Stimulated activated naive CD8-positive, alpha-beta T cell treated with anti-CD3 and anti-CD28 coated beads, Interleukin-15, amount 100 ng/mL, for 72 hours (primary cell): ENCODE measurements at regions not wholly inside any gene's neighbourhood (a gene's known extent, or its start where the extent isn't known, plus 50 kb on each side); places are given as distances from the start of the nearest gene placed in this dataset.
"Not testable (repeated sequence)": the region's sequence is repeated elsewhere in the genome, so short reads cannot be mapped to it uniquely, and the experiment has no call there.

Source experiments
- ATAC-seq: fragments of 150-1000 bp; cut with Tn5 transposase; 2 replicates; pipeline ENCODE4 v1.10.0; 2021; ENCODE audit warnings: mild to moderate bottlenecking, moderate library complexity
- DNase-seq, 2 donors: peaks; one replicate each; pipeline ENCODE4 v3.0.0; 2021 to 2022
- H3K27ac Mint-ChIP-seq, 2 donors: one replicate each; pipeline ENCODE4 v1.8.0; 2022; ENCODE audit warnings: mild to moderate bottlenecking in 2 of 2, mixed read lengths in 2 of 2, moderate library complexity in 2 of 2
- H3K27me3 Mint-ChIP-seq: one replicate; pipeline ENCODE4 v1.8.0; 2022; ENCODE audit warnings: mixed read lengths
- H3K4me1 Mint-ChIP-seq: one replicate; pipeline ENCODE4 v1.8.0; 2022; ENCODE audit warnings: mild to moderate bottlenecking, mixed read lengths
- H3K4me3 Mint-ChIP-seq, 2 donors: one replicate each; pipeline ENCODE4 v1.8.0; 2022; ENCODE audit warnings: mild to moderate bottlenecking in 2 of 2, mixed read lengths in 2 of 2, moderate library complexity in 1 of 2
- H3K9me3 Mint-ChIP-seq, 2 donors: one replicate each; pipeline ENCODE4 v1.8.0; 2022; ENCODE audit warnings: mixed read lengths in 2 of 2

DNA sequence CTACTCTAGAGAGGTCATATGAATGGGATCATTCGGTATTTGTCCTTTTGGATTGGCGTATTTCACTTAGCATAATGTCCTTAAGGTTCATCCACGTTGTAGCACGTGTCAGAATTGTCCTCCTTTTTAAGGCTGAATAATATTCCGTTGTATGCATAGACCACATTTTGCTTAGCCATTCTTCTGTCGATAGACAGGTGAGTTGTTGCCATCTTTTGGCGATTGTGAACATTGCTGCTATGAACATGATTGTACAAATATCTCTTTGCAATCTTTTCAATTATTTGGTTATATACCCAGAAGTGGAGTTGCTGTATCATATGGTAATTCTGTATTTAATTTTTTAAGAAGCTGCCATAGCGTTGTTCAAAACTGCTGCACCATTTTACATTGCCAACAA is 52.4 kb upstream of the GOLGA8J start:
- Mint-ChIP-seq H3K4me3 (no peak overlapping the region), H3K4me1 (no peaks in the 10 kb centered on the region), H3K27me3 (peaks cover 27% of the 10 kb centered on the region), H3K9me3 (peaks cover 0 to 11% of the 10 kb centered on the region in 2 donors), H3K27ac (no peak overlapping the region)
- DNase-seq (no peak), ATAC-seq (no peak)

DNA sequence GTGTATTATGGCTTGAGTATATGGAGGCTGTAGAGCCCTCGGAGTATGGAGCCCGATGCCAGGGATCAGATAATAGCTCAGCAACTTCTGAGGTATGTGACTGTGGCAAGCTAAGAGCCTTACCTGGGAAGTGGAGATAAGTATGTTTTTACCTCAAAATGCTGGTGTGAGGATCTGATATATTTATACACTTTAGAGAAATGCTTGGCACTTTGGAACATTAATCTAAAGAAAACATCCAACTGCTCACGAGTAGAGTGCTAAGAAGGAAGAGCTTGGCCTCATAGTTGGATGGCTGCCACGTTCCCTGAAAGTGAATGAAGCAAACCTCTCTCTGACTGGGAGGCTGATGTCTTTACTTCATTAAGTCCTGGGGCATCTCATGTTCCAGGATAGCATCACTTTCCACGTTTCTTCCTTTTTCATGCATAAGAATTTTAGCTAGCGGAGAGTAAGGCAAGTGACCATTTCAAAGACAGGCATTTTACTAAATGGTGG is 58.9 kb upstream of the GOLGA8J start:
- Mint-ChIP-seq H3K4me1 (no peaks in the 10 kb centered on the region), H3K27ac (no peak overlapping the region), H3K27me3 (peaks cover 56% of the 10 kb centered on the region), H3K4me3 (no peak overlapping the region), H3K9me3 (no peaks in the 10 kb centered on the region)
- DNase-seq (no peak), ATAC-seq (no peak)

DNA sequence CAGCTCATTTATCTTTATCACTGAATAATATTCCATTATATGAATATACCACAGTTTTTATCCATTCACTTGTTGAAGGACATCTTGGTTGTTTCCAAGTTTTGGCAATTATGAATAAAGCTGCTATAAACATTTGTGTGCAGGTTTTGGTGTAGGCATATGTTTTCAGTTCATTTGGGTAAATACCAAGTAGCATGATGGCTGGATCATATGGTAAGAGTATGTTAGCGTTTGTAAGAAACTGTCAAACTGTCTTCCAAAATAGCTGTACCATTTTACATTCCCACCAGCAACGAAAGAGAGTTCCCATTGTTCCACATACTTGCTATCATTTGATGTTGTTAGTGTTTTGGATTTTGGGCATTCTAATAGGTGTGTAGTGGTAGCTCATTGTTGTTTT is 72.0 kb upstream of the GOLGA8J start:
- ATAC-seq (no peak), DNase-seq (no peak)
- peaks cover 24% of the 10 kb centered on the region for H3K27me3 Mint-ChIP-seq
- no peak overlapping the region for H3K27ac Mint-ChIP-seq
- no peaks in the 10 kb centered on the region for H3K9me3 Mint-ChIP-seq
- H3K4me1 Mint-ChIP-seq = no peaks in the 10 kb centered on the region
- no peak overlapping the region for H3K4me3 Mint-ChIP-seq

DNA sequence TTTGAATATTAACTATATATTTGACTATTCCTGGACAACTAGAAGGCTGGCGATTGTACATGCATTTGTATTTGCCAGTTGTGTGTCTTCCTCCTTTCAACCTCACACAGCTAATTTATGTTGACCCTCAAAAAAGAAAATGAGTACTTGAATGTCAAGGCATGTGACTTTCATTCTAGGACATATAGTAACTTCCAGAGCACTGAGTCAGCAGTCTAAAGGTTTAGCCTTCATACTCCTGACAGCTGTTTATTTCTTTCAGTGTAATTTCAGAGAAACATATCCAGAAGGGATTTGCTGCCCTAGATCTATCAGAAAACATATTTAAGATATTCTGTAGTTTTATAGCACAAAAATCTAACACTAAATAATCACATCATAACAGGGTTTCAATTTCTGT is 74.6 kb upstream of the GOLGA8J start:
- H3K27me3 Mint-ChIP-seq = peaks cover 11% of the 10 kb centered on the region
- no peaks in the 10 kb centered on the region for H3K9me3 Mint-ChIP-seq
- H3K4me3 Mint-ChIP-seq = no peak overlapping the region
- no peaks in the 10 kb centered on the region for H3K4me1 Mint-ChIP-seq
- no peak overlapping the region for H3K27ac Mint-ChIP-seq
- no peak for ATAC-seq
- DNase-seq = no peak

DNA sequence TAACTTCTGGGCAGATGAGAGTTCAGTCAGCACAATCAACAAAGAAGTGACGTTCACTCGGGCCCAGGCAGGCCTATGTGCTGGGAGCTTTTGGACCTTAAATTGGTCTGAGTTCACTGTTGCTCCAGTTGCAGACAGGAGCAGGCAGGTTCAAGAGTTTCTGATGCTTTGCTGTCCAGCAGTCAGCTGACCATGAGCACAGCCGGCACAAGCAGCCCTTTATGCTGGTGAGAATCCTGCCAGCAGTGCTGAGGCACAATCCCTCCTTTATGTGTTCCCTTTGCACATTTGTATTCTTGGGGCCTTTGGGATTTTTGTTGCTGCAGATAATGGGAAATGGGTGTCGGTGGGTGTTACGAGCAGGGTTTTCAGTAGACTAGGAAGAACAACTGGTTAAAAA is 81.2 kb upstream of the GOLGA8J start:
- no peak overlapping the region for H3K4me3 Mint-ChIP-seq

DNA sequence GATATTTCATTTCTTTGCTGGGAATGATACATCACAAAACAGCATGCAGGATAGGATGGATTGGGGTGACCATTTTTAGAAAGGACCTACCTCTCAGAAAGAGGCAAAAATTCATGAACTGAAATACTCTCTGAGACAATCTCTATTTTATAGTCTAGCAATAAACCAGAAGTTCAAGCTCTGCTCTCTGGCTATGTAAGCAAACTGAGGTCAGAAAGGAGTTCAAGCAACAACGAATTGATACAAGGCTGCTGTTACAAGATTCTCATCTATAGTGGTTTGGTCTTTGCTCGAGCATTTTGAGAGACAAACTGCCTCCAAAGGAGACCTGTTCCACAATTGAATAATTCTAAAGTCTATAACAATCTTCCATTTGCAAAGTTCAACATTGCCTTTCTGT is 84.7 kb upstream of the GOLGA8J start:
- Mint-ChIP-seq H3K27me3 (no peaks in the 10 kb centered on the region), H3K9me3 (no peaks in the 10 kb centered on the region), H3K4me1 (no peaks in the 10 kb centered on the region), H3K27ac (no peak overlapping the region), H3K4me3 (no peak overlapping the region)
- ATAC-seq (no peak), DNase-seq (no peak)

More for the DNA sequence above, 81.2 kb upstream of the GOLGA8J start:
- Mint-ChIP-seq H3K9me3 (no peaks in the 10 kb centered on the region), H3K4me1 (no peaks in the 10 kb centered on the region), H3K27me3 (peaks cover 7% of the 10 kb centered on the region), H3K27ac (no peak overlapping the region)
- DNase-seq (no peak), ATAC-seq (no peak)

DNA sequence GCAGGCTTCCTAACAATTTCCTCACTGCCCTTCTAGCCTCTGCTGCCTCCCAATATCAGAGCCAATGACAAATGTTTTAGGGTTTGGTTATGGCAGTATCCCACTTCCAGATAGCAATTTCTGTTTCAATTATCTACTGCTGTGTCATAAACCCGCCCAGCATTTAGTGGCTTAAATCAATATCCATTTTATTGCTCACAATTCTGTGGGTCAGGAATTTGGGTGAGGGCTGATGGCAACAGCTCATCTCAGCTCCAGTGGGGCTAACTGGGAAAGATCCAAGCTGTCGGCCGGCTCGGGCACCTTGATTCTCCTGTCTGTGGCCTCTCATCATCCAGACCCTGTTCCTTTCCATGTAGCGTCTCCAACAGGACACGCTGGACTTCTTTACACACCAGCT is 85.3 kb upstream of the GOLGA8J start:
- no peaks in the 10 kb centered on the region for H3K4me1 Mint-ChIP-seq
- H3K27ac Mint-ChIP-seq = no peak overlapping the region
- no peak for ATAC-seq
- no peak overlapping the region for H3K4me3 Mint-ChIP-seq
- H3K9me3 Mint-ChIP-seq = no peaks in the 10 kb centered on the region
- H3K27me3 Mint-ChIP-seq = no peaks in the 10 kb centered on the region
- no peak for DNase-seq

DNA sequence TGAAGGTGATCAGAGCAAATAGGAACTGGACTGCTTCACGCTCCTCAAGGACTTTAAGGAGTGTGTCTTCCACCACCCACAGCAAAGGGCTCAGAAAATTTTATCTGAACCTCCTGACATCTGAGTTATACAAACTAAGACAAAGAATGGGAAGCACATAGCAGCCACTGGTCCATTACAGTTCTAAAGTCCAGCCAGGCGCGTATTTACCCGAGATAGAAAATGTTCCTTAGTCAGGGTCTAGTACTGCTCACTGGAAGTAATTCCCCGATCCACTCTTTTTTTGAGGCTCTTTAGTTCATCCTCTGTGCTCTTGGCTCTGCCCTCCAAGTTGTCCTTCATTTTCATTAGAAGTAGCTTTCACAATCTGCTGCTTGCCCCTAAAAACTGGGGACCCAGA is 88.5 kb upstream of the GOLGA8J start:
- no peak overlapping the region for H3K4me3 Mint-ChIP-seq
- no peak for ATAC-seq

DNA sequence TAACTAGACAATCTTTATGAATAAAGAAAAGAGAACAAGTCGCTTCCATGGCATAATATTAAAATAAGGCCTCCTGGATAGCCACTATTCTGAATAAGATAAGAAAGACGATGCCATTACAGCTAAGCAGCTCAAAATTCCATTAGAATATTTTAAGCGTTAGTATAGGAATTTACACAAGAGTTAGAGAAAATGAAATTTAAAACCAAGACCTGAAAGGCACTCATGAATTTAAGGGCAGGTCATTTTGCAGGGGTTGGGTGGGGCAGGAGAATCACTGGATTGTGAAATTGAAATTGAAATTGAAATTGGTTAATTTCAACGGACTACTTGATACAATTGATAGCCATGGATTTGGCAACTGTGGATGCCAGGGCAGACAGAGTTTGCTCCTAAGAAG is 91.8 kb upstream of the GOLGA8J start:
- DNase-seq = no peak
- Mint-ChIP-seq H3K9me3 (no peaks in the 10 kb centered on the region), H3K4me3 (no peak overlapping the region), H3K27ac (no peak overlapping the region), H3K27me3 (peaks cover 34% of the 10 kb centered on the region), H3K4me1 (no peaks in the 10 kb centered on the region)
- no peak for ATAC-seq

More for the DNA sequence above, 88.5 kb upstream of the GOLGA8J start:
- Mint-ChIP-seq H3K9me3 (no peaks in the 10 kb centered on the region), H3K27ac (no peak overlapping the region), H3K4me1 (no peaks in the 10 kb centered on the region), H3K27me3 (peaks cover 7% of the 10 kb centered on the region)
- no peak for DNase-seq

DNA sequence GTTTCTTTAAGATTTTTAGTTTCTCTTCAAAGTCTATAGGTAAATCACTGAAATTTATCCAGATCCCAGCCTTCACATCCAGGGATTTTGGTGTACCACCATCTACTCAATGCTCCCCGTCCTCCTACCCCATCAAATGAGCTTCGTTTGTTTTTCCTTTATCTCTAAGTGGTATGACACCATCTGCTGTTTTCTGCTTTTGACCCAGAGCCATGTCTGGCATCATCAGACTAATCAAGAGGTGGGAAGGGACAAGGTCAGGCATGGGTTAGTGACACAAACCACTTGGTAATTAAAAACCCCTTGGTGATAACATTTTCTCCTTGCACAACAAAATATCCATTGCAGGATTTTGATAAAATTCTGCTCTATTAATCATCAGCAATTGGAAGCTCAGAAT is 92.7 kb upstream of the GOLGA8J start:
- ATAC-seq = no peak
- Mint-ChIP-seq H3K4me3 (no peak overlapping the region), H3K9me3 (no peaks in the 10 kb centered on the region), H3K27me3 (peaks cover 39% of the 10 kb centered on the region), H3K27ac (no peak overlapping the region), H3K4me1 (no peaks in the 10 kb centered on the region)
- no peak for DNase-seq

DNA sequence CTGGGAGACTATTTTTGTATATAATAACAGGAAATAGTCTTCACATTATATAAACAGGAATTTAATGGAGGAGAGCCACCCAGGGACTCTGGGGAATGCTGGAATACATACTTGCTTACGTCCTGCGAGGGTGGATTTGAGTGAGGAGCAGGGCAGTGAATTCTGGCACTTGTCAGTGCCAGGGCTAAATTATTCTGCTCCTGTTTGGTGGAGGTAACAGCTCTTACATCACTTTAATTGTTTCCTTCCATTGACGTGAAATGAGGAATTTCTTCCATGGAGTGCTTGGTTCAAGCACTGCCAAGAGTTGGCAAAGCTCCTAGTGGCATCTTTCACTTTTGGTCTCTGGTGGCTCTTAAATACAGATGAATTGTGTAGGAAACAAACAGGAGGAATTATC is 94.1 kb upstream of the GOLGA8J start:
- no peaks in the 10 kb centered on the region for H3K9me3 Mint-ChIP-seq
- DNase-seq (no peak), ATAC-seq (no peak)
- no peak overlapping the region for H3K27ac Mint-ChIP-seq
- no peaks in the 10 kb centered on the region for H3K4me1 Mint-ChIP-seq
- H3K4me3 Mint-ChIP-seq = no peak overlapping the region
- H3K27me3 Mint-ChIP-seq = peaks cover 39% of the 10 kb centered on the region

DNA sequence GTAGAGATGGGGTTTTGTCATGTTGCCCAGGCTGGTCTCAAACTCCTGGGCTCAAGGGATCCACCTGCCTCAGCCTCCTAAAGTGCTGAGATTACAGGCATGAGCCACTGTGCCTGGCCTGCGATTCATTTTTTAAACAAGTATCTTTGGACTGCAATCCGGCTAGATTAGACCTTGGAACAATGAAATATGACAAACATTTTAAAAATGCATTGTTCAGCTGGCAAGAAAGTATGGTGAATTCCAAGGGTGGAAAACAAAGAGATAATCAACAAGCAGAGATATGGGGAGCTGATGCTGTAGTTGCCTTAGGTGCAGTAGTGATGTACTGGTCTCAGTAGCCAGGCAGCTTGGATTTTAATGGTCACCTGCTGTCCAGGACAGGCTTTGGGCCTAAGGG is 95.8 kb upstream of the GOLGA8J start:
- ATAC-seq (no peak), DNase-seq (no peak)
- H3K27ac Mint-ChIP-seq = peak overlapping the region in 1 of 2 donors; percentile 59
- no peaks in the 10 kb centered on the region for H3K4me1 Mint-ChIP-seq
- no peak overlapping the region for H3K4me3 Mint-ChIP-seq
- no peaks in the 10 kb centered on the region for H3K9me3 Mint-ChIP-seq
- peaks cover 39% of the 10 kb centered on the region for H3K27me3 Mint-ChIP-seq

DNA sequence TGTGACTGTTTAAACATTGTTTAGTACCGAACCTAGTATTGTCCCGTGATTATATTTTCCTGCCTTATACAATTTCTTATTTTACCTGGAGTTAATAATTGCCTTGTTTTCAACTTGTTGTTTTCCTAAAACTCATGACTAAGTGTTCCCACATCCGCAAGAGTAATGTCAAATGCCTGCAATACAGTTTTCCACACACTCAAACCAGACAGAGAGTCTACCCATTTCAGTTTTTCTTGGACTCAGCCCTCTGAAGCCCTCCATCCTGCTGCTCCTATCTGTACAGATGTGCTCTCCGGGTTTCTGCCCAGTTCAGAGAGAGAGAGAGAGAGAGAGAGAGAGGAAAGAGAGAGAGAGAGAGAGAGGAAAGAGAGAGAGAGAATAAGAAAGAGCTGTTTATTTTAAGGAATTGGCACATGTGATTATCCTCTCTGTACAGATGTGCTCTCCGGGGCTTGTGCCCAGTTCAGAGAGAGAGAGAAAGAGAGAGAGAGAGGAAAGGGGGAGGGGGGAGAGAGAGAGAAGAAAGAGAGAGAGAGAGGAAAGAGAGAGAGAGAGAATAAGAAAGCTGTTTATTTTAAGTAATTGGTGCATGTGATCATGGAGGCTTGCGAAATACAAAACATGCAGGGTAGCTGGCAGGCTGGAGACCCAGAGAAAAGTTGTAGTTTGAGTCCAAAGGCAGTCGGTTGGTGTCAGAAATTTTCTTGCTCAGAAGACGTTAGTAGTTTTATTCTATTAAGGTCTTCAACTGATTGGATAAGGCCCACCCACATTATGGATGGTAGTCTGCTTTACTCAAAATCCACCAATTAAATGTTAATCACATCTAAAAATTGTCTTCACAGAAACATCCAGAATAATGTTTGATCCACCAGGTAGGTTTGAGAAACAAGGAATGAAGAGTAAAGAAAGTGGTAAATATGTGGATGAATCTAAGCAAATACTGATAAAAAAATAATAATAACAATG is 104.1 kb upstream of the GOLGA8J start:
- peaks cover 21% of the 10 kb centered on the region for H3K27me3 Mint-ChIP-seq
- no peaks in the 10 kb centered on the region for H3K4me1 Mint-ChIP-seq
- H3K4me3 Mint-ChIP-seq = no peak overlapping the region
- ATAC-seq = no peak
- no peak for DNase-seq
- no peaks in the 10 kb centered on the region for H3K9me3 Mint-ChIP-seq
- H3K27ac Mint-ChIP-seq = no peak overlapping the region

DNA sequence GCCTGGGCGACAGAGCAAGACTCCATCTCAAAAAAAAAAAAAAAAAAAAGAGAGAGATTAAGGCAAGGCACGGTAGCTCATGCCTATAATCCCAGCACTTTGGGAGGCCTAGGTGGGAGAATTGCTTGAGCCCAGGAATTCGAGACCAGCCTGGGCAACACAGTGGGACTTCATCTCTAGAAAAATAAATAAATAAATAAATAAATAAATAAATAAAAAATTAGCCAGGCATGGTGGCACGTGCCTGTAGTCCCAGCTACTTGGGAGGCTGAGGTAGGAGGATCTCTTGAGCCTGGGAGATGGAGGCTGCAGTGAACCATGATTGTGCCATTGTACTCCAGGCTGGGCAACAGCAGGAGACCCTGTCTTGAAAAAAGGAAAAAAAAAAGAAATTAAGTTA is 108.7 kb upstream of the GOLGA8J start:
- not testable (repeated sequence) for H3K9me3 Mint-ChIP-seq, DNase-seq
- H3K27me3 Mint-ChIP-seq = peaks cover 64% of the 10 kb centered on the region

DNA sequence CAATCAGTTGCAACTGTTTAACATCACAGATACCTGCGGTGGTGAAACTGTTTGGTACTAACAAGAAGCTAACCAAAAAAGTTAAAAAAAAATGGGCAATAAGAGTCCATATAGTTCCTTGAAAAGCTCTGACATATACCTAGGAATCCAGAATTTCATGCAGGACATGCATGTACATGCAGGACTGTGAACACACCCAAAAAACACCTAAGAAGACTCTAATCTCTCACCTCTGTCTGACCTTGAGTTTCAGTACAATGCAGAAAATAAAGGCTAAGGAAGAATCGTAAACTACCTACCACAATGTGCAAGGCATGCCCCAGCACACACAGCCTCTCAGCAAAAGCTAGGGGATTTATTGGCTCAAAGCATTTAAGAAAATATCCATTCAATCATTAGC is 110.7 kb upstream of the GOLGA8J start:
- ATAC-seq (no peak), DNase-seq (no peak)
- H3K9me3 Mint-ChIP-seq = no peaks in the 10 kb centered on the region
- H3K27me3 Mint-ChIP-seq = peaks cover 72% of the 10 kb centered on the region
- H3K27ac Mint-ChIP-seq = no peak overlapping the region
- no peak overlapping the region for H3K4me3 Mint-ChIP-seq
- no peaks in the 10 kb centered on the region for H3K4me1 Mint-ChIP-seq

More for the DNA sequence above, 108.7 kb upstream of the GOLGA8J start:
- H3K4me3 Mint-ChIP-seq, ATAC-seq, H3K4me1 Mint-ChIP-seq, H3K27ac Mint-ChIP-seq: not testable (repeated sequence)

DNA sequence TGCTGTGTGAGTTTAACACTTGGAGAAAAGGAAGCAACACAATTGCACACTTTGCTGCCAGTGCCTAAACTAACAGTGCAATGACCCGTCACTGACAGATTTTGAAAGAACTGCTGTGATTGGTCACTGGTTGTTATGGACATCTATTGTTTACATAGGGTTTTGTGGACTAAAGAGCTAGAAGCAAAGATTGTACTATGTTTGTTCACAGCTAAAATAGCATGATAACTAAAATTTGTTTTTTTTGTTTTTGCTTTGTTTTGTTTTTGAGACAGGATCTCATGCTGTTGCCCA is 112.4 kb upstream of the GOLGA8J start:
- H3K27ac Mint-ChIP-seq = no peak overlapping the region
- ATAC-seq = no peak
- H3K4me1 Mint-ChIP-seq = no peaks in the 10 kb centered on the region
- H3K4me3 Mint-ChIP-seq = no peak overlapping the region
- no peak for DNase-seq
- H3K27me3 Mint-ChIP-seq = peaks cover 72% of the 10 kb centered on the region
- H3K9me3 Mint-ChIP-seq = no peaks in the 10 kb centered on the region
